GM12878 (cell line): ENCODE measurements at regions not wholly inside any gene's neighbourhood (a gene's known extent, or its start where the extent isn't known, plus 50 kb on each side); places are given as distances from the start of the nearest gene placed in this dataset.
"Not testable (repeated sequence)": the region's sequence is repeated elsewhere in the genome, so short reads cannot be mapped to it uniquely, and the experiment has no call there.

Experiments used
- ATAC-seq: fragments of 200-7000 bp; cut with Tn5 transposase; 3 replicates; pipeline ENCODE4 v1.9.1; 2020; ENCODE audit warnings: mild to moderate bottlenecking, moderate library complexity
- BruUV-seq: library from RNA; stranded (reverse); fragments of 400-500 nt; replicated peaks from 2 replicates; lab custom pipeline; 2021; lab: Mats Ljungman, UMichigan
- CTCF ChIA-PET: fragments of 300-600 bp; sonication (Branson Sonifier 250); formaldehyde crosslinking; extraction: SDS; loops from one replicate; lab custom pipeline; 2021; ENCODE audit warnings: inconsistent platforms; lab: Yijun Ruan, JAX
- POLR2A ChIA-PET: fragments of 350-600 bp; formaldehyde crosslinking; extraction: SDS; loops from one replicate; lab custom pipeline; 2021; ENCODE audit warnings: inconsistent platforms; lab: Charles Lee
- RAD21 ChIA-PET: fragments of 300-600 bp; sonication (Branson Sonifier 250); formaldehyde crosslinking; loops from one replicate; lab custom pipeline; 2023; ENCODE audit warnings: antibody characterized with exemption; ENCODE audit not compliant: unreplicated experiment; lab: Charles Lee
- SMC1A ChIA-PET: fragments of 300-600 bp; sonication (Branson Sonifier 250); formaldehyde crosslinking; loops from one replicate; lab custom pipeline; 2023; ENCODE audit not compliant: unreplicated experiment, uncharacterized antibody; lab: Charles Lee
- DNase-seq: peaks from one replicate; pipeline ENCODE4 v3.0.0-alpha.2; 2011; ENCODE audit warnings: low read depth, low spot score
- FAIRE-seq: peaks from 3 replicates; lab custom pipeline; 2011; peaks lifted over from hg19 to GRCh38; lab: Jason Lieb, UNC
- H2AFZ ChIP-seq: 2 replicates; pipeline ENCODE4 v1.6.0; 2011; ENCODE audit warnings: low read depth, low read length, control low read depth; ENCODE audit not compliant: control insufficient read depth
- H3K27ac ChIP-seq: 2 replicates; pipeline ENCODE4 v1.5.1; 2011; ENCODE audit warnings: control low read depth; ENCODE audit not compliant: control insufficient read depth, insufficient read depth
- H3K27me3 ChIP-seq, 2 experiments: replicated peaks in 1 of 2; 2 replicates each; pipeline versions ENCODE4 v1.6.0 to v1.6.1; 2011; ENCODE audit warnings: low read length in 1 of 2; ENCODE audit not compliant: control insufficient read depth in 2 of 2, insufficient read depth in 2 of 2
- H3K36me3 ChIP-seq, 2 experiments: 2 replicates each; pipeline ENCODE4 v1.5.1; 2011; ENCODE audit warnings: low read length in 1 of 2; ENCODE audit not compliant: control insufficient read depth in 2 of 2, insufficient read depth in 2 of 2
- H3K4me1 ChIP-seq: 2 replicates; pipeline ENCODE4 v1.6.1; 2011; ENCODE audit warnings: mild to moderate bottlenecking, low read length, moderate library complexity, mixed read lengths; ENCODE audit not compliant: control insufficient read depth, insufficient read depth
- H3K4me2 ChIP-seq: 2 replicates; pipeline ENCODE4 v1.6.0; 2011; ENCODE audit warnings: control low read depth; ENCODE audit not compliant: control insufficient read depth, insufficient read depth
- H3K4me3 ChIP-seq: fragments of 200-600 bp; sonication (generic); 2 replicates; pipeline ENCODE4 v1.5.1; 2016
- H3K79me2 ChIP-seq: 2 replicates; pipeline ENCODE4 v1.6.0; 2011; ENCODE audit warnings: low read length; ENCODE audit not compliant: control insufficient read depth, insufficient read depth
- H3K9ac ChIP-seq: 2 replicates; pipeline ENCODE4 v1.8.0; 2011; ENCODE audit warnings: low read length, control low read depth, mixed read lengths; ENCODE audit not compliant: control insufficient read depth, insufficient read depth
- H3K9me3 ChIP-seq: replicated peaks from 3 replicates; pipeline ENCODE4 v1.5.1; 2011; ENCODE audit warnings: mild to moderate bottlenecking, low read length; ENCODE audit not compliant: control insufficient read depth, insufficient read depth
- H4K20me1 ChIP-seq: 2 replicates; pipeline ENCODE4 v1.6.0; 2011; ENCODE audit not compliant: control insufficient read depth, insufficient read depth
- CHD2 ChIP-seq: IDR thresholded peaks from 2 replicates; pipeline ENCODE4 v1.6.1; 2011; ENCODE audit warnings: low read depth, low read length, improper control_type of control experiment, borderline replicate concordance
- EED ChIP-seq: sonication (generic); IDR thresholded peaks from 2 replicates; pipeline ENCODE4 v1.6.1; 2016; ENCODE audit warnings: antibody characterized with exemption, low read depth
- IKZF1 ChIP-seq: fragments of 450-650 bp; conservative IDR thresholded peaks from 2 replicates; pipeline ENCODE4 v1.6.1; 2017; ENCODE audit warnings: antibody characterized with exemption, mild to moderate bottlenecking
- IRF4 ChIP-seq: IDR thresholded peaks from 2 replicates; pipeline ENCODE4 v1.6.1; 2011; ENCODE audit warnings: low read depth, low read length
- PAX5 ChIP-seq: IDR thresholded peaks from 2 replicates; pipeline ENCODE4 v1.6.1; 2011; ENCODE audit warnings: low read depth, low read length, borderline replicate concordance
- PML ChIP-seq: IDR thresholded peaks from 2 replicates; pipeline ENCODE4 v1.6.1; 2012; ENCODE audit warnings: low read length, inconsistent platforms
- POLR2A ChIP-seq: IDR thresholded peaks from 2 replicates; pipeline ENCODE4 v1.6.1; 2011; ENCODE audit warnings: low read depth, mild to moderate bottlenecking, low read length
- POU2F2 ChIP-seq: IDR thresholded peaks from 3 replicates; pipeline ENCODE4 v1.6.1; 2011; ENCODE audit warnings: low read depth, mild to moderate bottlenecking, low read length, borderline replicate concordance
- RAD51 ChIP-seq: fragments of 450-650 bp; IDR thresholded peaks from 2 replicates; pipeline ENCODE4 v1.6.1; 2016; ENCODE audit warnings: moderate library complexity, mild to moderate bottlenecking, inconsistent platforms
- SIN3A ChIP-seq: IDR thresholded peaks from 2 replicates; pipeline ENCODE4 v1.6.1; 2012; ENCODE audit warnings: low read depth, low read length, improper control_type of control experiment
- SREBF2 ChIP-seq: IDR thresholded peaks from 2 replicates; pipeline ENCODE4 v1.6.1; 2012; ENCODE audit warnings: mild to moderate bottlenecking, low read length
- TAF1 ChIP-seq: IDR thresholded peaks from 2 replicates; pipeline ENCODE4 v1.6.1; 2011; ENCODE audit warnings: mild to moderate bottlenecking, low read depth, low read length, borderline replicate concordance
- TCF12 ChIP-seq: IDR thresholded peaks from 2 replicates; pipeline ENCODE4 v1.6.1; 2011; ENCODE audit warnings: low read depth, mild to moderate bottlenecking, low read length
- TCF3 ChIP-seq: IDR thresholded peaks from 2 replicates; pipeline ENCODE4 v1.6.1; 2012; ENCODE audit warnings: low read depth, mild to moderate bottlenecking, low read length, borderline replicate concordance; ENCODE audit not compliant: insufficient read depth
- TCF7 ChIP-seq: IDR thresholded peaks from 2 replicates; pipeline ENCODE4 v1.6.1; 2014; ENCODE audit warnings: antibody characterized with exemption, borderline replicate concordance
- WRNIP1 ChIP-seq: IDR thresholded peaks from 2 replicates; pipeline ENCODE4 v1.6.1; 2011; ENCODE audit warnings: low read depth, low read length, improper control_type of control experiment, borderline replicate concordance
- YY1 ChIP-seq: IDR thresholded peaks from 2 replicates; pipeline ENCODE4 v1.6.1; 2011; ENCODE audit warnings: low read depth, mild to moderate bottlenecking, low read length
- ZBED1 ChIP-seq: IDR thresholded peaks from 2 replicates; pipeline ENCODE4 v1.6.1; 2016; ENCODE audit warnings: borderline replicate concordance
- WGBS: methylation state at CpG from one replicate; pipeline ENCODE4 v1.1.6; 2016; ENCODE audit warnings: low lambda C conversion rate; ENCODE audit not compliant: insufficient replicate concordance, insufficient coverage; ENCODE audit errors: missing lambda C conversion rate; 5-methylcytosine and 5-hydroxymethylcytosine counted together
- in situ Hi-C: fragments of 300-500 bp; cut with MboI; formaldehyde crosslinking; loops from 9 replicates; pipeline ENCODE4 v1.14.3; 2018; ENCODE audit warnings: mixed read lengths
- intact Hi-C: fragments of 100-400 bp; cut with micrococcal nuclease; formaldehyde crosslinking; loops from one replicate; pipeline ENCODE4 v1.14.2; 2022; ENCODE audit not compliant: unreplicated experiment

GRCh38 chr3:87678984-87679660, 379.7 kb downstream of the CGGBP1 start:
- H2AFZ ChIP-seq, ATAC-seq, POLR2A ChIA-PET, DNase-seq, CTCF ChIA-PET, H3K9ac ChIP-seq, SMC1A ChIA-PET, BruUV-seq, H3K4me3 ChIP-seq, H3K27ac ChIP-seq, H3K27me3 ChIP-seq, H3K79me2 ChIP-seq, in situ Hi-C loops, H3K36me3 ChIP-seq, RAD21 ChIA-PET, FAIRE-seq, H3K4me2 ChIP-seq, H4K20me1 ChIP-seq, intact Hi-C loops, H3K4me1 ChIP-seq, H3K9me3 ChIP-seq: not testable (repeated sequence)
- WGBS, result 55% methylated on average over 23 of the region's 27 CpGs

DNA sequence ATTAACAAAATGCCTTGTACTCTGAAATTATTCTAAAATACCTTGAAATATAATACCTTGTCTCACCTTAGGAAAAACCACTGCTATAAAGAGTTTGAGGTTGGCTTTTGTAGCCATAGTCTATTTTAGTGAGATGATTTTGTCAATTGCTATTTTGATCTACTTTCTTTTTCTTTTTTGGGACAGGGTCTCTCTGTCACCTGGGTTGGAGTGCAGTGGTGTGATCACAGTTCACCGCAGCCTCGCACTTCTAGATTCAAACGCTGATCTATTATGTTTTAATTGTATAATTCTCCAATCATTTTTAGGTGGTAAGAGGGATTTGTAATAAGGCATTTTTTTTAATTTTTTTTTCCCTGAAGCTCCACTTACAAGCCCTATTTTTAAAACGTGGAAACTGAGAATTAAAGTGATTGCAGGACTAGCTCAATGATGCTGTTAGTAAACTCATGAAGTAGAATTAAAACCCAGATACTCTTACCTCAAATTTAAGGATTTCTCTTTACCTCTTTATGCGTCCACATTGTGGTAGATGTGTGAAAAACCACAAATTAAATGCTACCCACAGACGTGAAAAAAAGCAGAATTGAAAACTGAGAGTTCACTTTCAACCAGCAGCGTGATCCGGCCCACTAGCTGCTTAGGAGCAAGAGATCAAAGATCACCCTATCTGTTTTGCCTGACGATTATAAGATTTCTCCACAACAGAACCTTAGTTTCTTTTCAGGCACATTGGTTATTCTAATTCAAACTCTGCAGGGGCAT, 384.2 kb downstream of the CGGBP1 start:
- in situ Hi-C loops, result no loop called here
- no peak overlapping the region for H3K27ac ChIP-seq
- no peak overlapping the region for H3K4me2 ChIP-seq
- intact Hi-C loops, result no loop called here
- H3K9ac ChIP-seq, result no peak overlapping the region
- BruUV-seq, result no TSS peak
- FAIRE-seq (peak; percentile 64), ATAC-seq (peak; percentile 96), DNase-seq (peak; percentile 87)
- H3K4me3 ChIP-seq, result no peak overlapping the region
- no peak overlapping the region for H2AFZ ChIP-seq
- ChIA-PET CTCF (no interaction called here), RAD21 (interaction anchor here (0.7 to 1.0 kb wide), 4 partner anchors 11 to 324 kb away, joined by 3 read pairs; no protein-coding TSS in a partner anchor), SMC1A (no interaction called here), POLR2A (interaction anchor here (1.1 kb wide), 1 partner anchor 476 kb away, joined by 3 read pairs; no protein-coding TSS in a partner anchor)
- WGBS, result 4% methylated on average over 9 of the region's 9 CpGs
- no peaks in the 10 kb centered on the region for H4K20me1 ChIP-seq
- no peaks in the 10 kb centered on the region for H3K79me2 ChIP-seq
- H3K36me3 ChIP-seq, result no peaks in the 10 kb centered on the region
- peaks cover 3% of the 10 kb centered on the region; the same call in 1 of the 2 replicates for H3K4me1 ChIP-seq
- H3K9me3 ChIP-seq, result no peaks in the 10 kb centered on the region; the same call in 1 of the 3 replicates
- no peaks in the 10 kb centered on the region for H3K27me3 ChIP-seq
- peak; percentile 54; the same call in 1 of the 2 replicates for TF ChIP-seq TCF7
- peak; percentile 91; the same call in 2 of the 3 replicates for TF ChIP-seq POU2F2
- TF ChIP-seq IKZF1, result peak; percentile 77
- TF ChIP-seq EED, result peak; percentile 68; the same call in 1 of the 2 replicates
- peak; percentile 63; the same call in 1 of the 2 replicates for TF ChIP-seq CHD2
- no peak for TF ChIP-seq SIN3A
- no peak for TF ChIP-seq WRNIP1
- no peak for TF ChIP-seq YY1
- no peak for TF ChIP-seq POLR2A
- no peak for TF ChIP-seq SREBF2
- TF ChIP-seq TCF3, result 0 out of 2 replicates have a peak, but pooled peaks have one; percentile 45
- no peak for TF ChIP-seq TAF1
- 0 out of 2 replicates have a peak, but pooled peaks have one; percentile 63 for TF ChIP-seq PML
- TF ChIP-seq RAD51, result peak; percentile 34; the same call in 1 of the 2 replicates
- TF ChIP-seq TCF12, result peak; percentile 69; the same call in 1 of the 2 replicates
- peak; percentile 80 for TF ChIP-seq IRF4
- peak; percentile 94 for TF ChIP-seq PAX5
- TF ChIP-seq ZBED1, result peak; percentile 69; the same call in 1 of the 2 replicates
